ENCODE measurements at regions not wholly inside any gene's neighbourhood (a gene's known extent, or its start where the extent isn't known, plus 50 kb on each side); places are given as distances from the start of the nearest gene placed in this dataset.
"Not testable (repeated sequence)": the region's sequence is repeated elsewhere in the genome, so short reads cannot be mapped to it uniquely, and the experiment has no call there.

DNA sequence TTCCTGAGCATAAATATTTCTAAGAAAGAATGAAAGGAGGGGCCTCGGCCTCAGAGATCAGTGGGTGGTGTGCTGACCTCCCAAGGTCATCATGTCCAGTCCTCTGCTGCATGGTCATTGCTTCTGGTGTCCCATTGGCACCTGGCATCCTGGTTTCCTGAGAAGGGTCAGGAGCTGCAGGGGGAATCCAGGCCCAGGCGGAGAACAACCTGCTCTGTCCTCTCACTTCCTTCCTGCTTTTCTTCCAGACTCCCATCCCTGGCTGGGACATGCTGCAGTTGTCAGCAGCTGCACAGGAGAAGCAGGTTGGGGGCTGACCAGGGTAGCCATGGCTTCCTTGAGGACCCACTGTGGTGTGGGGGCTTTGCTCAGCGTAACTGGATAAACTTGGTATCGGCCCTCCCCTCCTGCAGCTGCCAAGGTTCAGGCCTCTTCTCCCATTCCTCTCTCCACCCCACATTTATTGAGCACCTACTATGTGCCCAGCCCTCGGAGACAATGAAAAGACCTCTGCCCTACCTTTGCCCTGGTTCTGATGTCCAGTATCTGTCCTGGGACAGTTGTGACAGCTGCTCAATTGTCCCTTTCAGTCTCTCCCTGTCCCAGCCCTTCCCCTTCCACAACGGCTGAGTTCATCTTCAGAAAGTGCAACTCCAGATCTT, 155.2 kb downstream of the CEBPB start:
- DNase-seq: no peak

DNA sequence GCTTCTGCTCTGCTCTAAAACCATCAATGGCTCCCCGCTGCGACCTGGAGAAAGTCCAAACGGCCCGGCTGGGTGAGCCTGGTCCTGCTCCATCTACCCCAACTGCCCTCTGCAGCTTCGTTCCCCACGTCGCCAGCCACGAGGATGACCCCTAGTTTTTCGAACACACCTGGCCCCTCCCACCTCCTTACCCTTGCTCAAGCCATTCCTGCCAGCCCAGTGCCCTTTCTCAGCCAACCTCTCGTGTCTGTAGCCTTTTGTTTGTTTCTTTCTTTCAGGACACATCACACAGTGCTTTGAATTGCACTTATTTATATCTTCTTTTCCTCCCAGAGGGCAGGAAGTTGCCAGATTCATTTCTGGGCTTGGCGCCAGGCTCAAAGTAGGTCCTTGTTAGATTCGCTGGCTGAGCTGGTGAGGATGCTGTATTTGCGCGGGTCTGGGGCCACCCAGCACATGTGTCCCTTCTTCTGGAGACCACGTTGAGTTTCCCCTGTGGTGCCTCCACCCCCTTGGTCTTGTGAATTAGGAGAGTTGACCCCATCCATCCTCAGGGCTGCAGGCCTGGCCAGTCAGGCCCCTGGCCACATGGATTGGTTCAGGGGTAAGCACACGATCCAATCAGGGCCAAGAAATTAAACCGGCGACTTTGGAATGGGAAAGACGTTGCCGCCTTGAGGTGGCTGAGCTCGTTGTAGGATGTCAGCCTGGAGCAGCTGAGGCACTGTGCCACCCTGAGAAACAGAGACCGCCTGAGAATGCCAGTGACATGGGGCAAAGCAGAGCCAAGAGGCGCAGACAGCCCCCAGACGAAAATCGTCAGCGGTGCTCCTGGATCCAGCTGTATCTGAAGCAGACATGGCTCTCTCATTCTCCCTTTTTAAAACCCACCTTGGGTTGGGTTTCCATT, 156.0 kb downstream of the CEBPB start:
- no peak for DNase-seq

DNA sequence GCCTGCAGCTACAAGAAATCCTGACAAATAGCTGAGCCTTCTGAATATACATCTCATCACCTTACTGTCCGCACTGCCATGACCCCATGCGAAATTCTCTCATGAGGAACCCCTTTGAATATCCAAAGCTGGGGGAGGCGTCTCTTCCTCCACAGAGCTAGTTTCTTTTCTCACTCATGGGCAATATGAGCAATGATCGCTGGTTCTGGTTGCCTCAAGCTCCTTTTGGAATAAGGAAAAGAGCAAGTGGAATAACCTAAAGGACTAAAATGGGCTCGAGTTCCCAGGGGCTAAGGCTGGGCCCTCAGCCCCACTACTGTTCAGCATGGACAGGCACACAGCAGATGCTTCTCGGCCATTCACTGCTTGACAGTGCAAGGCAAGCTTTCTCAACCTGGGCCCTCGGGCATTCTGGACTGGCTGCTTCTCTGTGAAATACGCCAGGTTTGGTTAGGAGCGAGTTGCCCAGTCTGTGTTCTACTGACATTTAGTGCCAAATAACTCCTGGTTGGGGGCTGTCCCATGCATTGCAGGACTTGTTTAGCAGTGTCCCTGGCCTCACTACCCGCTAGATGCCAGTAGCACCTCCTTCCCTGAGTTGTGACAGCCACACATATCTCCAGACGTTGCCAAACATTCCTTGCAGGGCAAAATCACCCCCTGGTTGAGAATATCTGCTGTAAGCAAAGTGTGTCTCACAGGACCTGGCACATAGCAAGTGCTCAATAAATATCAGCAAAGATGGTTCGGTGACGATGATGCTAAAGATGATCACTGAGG, 156.8 kb downstream of the CEBPB start:
- DNase-seq: no peak

DNA sequence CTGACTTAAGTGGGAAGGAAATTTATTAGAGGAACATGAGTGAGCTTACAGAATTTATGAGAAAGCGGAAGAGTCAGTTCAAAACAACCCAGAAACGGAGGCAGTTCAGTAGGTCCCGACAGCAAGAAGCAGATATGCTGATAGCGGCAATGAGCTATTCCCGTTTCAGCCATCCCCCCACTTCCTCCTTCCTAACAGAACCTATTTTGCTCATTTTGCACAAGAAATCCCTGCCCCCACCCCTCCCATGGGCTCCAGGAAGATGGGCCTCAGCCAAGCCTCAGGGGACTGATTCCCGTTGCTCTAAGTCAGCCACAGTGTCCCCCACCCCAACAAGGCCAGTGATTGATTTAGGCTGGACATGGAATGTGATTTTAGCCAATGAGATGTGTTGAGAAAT, 157.5 kb downstream of the CEBPB start:
- no peak for DNase-seq

DNA sequence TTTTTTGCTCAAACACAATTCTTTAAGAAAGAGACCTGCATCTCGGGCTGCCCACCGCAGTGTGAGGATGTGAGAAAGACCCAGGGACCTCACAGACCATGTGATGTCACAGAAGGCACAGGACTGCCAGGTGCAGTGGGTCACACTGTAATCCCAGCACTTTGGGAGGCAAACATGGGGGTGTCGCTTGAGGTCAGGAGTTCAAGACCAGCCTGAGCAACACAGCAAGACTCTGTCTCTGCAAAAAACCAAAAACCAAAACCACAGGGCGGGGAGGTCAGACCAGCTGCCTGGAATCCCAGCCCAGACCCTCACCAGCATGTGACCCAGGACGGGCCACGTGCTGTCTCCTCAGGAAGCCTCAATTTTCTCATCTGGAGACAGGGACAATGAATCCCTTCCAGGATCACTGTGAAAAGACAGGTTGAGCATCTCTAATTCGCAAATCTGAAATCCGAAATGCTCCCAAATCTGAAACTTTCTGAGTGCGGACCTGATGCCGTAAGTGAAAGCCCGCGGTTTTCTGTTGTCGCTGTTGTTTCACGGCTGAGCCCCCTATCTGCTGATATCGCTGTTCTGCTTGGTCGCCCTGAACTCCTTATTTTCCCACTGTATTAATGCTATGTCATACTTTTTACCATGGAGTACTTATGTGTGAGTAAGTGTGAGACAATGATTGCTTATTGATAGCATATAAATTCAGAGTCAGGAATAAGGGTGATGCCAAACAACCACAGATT, 159.5 kb upstream of the PTPN1 start:
- DNase-seq: no peak

DNA sequence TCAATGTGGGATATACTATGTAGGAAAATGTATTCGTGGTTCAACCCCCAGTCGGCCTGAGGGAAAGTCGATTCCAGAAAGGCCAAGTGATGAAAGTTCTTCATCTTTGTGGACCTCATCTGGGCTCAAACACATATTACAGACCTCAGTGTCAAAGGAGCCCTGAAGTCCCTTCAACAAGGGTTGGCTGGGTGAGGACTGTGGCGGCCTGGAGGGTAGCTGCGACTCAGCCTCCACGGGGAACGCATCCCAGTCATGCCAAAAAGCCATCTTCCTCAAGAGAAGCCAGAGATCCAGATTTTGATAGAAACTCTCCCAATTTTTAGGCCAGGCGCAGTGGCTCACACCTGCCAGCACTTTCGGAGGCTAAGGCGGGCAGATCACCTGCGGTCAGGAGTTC, 158.6 kb upstream of the PTPN1 start:
- no peak for DNase-seq

DNA sequence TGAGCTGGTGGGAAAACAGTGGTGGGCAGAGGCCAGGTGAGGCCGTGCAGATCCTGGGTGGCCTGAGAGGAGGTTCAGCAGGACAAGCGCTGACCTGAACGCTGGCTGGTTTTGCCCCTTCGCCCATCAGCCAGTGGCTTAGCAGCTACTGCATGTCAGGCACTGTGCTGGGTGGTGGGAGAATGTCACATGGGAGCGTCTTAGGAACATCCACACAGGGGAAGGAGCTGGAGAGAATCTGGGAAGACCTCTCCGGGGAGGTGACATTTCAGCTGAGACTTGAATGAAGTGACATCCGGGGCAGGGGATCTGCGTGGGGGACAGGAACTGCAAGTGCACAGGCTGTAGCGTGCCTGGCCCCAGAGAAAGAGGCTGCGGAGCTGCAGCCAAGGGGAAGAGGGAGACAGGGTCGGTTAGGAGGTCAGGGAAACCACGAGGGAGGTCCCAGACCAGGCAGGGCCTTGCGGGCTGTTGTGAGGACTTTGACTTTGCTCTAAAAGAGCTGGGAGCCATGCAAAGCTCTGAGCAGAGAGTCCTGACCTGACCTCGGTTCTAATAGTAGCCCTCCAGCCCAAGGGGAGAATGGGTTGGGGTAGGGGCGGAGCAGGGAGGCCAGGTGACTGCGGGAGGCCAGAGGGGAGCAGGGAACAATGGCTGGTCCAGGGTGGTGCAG, 156.8 kb upstream of the PTPN1 start:
- DNase-seq: no peak

DNA sequence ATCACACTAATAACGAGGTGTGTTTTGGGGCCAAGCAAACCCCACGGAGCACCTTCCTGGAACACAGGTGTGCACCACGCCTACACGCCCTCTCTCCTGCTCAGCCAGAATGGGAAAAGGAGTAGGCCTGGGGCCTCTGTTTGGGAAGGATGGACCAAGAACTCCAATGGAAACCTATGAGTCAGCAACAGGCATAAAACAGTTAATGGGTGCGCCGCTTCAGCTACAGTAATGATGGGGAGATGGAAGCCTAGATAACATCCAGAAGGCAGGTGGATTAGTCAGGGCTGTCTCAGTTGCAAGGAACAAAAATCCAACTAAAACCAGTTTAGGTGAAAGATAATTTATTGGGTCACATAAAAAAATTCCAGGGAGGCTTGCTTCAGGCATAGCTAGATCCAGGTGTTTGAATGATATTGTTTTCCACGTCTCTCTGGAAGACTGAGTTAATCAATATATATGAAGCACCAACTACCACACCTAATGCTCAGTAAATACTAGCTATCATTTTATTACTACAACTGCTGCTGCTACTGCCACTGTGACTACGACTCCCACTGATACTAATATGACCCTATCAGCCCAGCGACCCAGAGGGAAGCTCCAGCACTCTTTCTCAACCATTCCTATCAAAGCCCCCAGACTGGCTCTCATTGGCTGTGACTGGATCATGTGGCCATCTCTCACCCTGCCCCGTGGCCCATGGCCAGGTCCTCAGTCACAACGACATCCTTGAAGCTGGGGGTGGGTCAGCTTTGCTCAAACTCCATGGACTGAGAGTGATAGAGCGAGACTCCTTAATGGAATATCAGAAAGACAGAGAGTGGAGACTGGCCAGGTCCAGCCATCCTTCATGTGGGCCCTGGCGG, 155.2 kb upstream of the PTPN1 start:
- DNase-seq: no peak

DNA sequence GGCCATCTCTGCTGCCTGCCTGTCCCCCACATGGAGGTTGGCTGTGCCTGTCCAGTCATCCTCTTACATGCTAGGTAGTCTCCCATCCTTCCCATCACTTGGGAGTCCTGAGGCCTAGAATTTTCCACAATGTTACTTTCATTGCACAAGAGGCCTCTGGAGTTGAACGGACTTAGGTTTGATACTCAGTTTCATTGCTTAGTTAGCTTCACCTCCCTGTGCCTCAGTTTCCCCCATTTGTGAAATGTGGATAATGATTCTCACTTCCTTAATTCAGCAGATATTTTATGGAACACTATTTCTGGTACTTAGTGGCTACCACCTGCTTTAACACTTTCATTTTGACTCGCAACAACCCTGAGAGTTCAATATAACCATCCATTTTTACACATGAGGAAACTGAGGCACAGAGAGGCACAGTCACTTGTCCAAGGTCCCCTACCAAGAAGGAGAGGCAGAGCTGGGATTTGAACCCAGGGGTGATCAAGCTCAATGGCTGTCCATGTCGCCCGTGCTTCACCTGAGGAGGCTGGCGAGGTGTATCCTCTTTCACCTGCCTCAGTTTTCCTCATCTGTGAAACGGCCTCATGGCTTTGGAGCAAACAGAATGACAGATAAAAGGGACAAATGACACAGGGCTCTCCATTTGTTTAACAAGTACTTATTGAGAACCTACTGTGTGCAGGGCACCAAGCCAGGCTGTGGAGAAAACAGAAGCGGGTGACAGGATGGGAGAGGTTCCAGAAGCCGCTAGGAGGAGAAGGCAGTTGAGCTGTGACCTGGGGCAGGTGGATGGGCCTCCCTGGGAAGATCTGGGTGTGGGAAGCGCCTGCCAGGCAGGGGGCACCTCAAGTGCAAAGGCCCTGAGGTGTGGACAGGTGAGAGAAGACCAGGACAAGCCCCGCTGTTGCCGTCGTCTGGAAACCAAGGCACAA, 154.3 kb upstream of the PTPN1 start:
- DNase-seq: no peak

DNA sequence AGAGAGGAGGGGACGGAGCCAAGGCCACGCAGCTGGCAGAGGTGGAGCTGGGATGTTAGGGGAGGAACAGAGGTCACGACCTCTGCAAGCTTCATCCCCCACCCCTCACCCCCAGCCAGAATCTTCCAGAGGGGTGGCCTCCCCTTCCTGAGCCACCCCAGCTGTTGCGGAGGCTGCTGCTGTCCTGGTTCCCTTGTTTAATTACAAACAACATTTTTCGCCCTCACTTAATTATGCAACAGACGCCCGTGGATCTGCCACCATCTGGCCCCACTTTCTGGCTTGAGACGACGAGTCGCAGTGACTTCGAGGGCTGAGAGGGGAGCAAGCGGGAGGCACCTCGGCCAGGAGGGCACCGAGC, 153.7 kb upstream of the PTPN1 start:
- DNase-seq: no peak

DNA sequence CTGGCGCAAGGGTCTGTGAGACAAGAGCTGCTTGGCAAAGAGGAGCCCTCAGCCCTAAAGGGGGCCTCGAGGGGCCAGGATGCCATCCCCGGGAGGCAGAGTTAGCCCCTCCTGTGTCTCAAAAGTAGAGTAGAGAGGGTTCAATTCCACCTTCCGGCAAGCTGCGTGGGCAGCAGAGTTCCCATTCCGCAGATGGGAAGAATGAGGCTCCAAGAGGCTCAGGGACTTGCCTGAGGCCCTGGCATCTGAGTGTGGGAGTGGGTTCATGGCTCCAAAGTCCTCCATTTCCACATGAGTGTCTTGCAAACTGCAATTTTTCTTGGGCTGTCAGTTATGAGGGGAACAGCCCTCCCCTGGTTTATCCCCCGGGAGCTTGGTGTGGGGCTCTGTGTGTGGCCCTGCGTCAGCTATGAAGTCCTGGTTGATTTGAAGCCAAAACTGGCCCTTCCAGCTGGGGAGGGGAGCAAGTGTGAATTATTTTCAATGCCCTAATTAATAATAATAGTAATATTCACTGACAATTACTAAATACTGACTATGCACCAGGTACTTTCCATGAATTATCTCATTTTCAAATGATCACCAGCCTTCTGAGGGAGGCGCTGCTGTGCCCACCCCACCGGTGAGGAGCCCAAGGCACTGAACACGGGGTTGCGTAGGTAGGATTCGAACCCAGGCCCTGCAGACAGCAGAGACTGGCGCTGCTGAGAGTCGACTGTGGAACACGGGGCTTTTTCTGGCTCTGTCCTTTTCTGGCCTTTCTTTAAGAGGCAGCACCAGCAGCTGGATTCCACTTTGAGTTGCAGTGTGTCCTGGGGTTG, 153.0 kb upstream of the PTPN1 start:
- no peak for DNase-seq

DNA sequence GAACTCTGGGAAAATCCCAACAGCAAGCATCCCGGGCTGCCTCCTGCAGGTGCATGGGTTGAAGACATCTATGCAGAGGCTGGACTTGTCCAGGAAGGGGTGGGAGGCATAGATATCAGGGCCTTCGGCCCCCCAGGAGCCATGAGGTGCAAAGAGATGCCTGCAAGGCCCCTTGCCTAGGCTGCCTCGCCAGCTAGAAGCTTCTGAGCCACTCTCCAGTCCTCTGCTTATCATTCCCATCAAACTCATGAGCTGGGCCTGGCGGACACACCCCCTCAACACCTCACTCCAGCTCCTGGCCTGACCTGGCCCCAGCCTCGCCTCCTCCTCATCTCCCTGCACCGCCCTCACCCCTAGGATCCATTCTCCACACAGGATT, 152.4 kb upstream of the PTPN1 start:
- DNase-seq: no peak

DNA sequence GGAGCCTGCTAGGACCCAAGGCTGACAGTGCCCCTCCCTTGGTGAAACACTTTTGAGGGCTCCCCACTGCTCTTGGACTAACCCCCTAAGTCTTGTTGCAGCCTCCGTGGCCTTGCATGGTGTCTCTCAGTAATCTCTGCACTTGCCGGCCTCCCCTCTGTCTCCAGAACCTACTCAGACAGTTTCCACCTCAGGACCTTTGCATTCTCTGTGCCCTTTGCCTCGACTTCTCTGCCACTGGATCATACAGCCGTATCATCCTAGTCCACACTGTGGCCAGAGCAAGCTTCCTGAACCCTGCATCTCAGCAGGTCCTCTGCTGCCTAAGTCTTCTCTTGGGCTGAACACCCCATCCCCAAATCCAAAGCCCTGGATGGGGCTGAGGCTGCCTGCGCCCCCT, 152.0 kb upstream of the PTPN1 start:
- no peak for DNase-seq

DNA sequence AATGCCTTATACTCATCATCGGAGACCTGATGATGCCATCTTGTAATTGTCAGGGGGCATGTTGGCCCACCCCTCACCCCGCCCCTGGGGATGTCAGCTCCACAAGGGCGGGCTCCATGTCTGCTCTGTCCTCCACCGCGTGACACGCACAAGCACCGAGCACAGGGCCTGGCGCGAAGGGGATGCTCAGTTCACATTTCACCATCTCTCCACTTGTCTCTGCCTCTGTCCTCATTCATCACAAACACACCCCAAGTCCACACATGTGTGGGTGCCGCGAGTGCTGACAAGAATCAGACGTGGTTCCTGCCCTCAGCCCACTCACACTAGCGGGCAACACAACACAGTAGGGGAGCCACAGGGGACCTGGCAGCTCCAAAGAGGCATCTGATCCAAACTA, 151.2 kb upstream of the PTPN1 start:
- no peak for DNase-seq

DNA sequence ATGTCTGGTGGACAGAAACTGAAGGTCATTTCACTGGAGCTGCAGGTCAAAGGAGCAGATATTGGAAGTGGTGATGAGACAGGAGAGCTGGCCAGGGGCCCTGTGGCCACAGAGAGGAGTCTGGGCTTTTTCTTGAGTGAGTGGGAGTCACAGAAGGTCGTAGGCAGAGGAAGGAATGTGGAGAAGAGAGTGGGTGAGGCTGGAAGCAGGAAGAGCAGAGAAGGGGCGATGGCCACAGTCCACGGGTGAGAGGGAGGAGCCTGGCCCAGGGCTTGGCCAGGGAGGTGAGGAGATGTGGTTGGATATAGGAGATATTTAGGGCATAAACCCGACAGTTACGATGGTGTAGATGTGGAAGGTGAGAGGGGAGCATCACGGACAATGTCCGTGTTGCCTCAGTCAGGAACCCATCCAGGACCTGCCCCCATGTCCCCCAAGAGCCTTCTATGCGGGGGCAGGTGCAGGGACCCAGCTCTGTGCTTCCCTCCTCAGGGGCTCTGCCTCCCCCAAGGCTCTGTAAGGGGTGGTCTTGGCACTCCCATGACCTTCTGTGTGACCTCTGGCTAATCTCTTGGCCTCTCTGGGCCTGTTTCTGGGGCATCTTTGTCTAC, 150.5 kb upstream of the PTPN1 start:
- no peak for DNase-seq

DNA sequence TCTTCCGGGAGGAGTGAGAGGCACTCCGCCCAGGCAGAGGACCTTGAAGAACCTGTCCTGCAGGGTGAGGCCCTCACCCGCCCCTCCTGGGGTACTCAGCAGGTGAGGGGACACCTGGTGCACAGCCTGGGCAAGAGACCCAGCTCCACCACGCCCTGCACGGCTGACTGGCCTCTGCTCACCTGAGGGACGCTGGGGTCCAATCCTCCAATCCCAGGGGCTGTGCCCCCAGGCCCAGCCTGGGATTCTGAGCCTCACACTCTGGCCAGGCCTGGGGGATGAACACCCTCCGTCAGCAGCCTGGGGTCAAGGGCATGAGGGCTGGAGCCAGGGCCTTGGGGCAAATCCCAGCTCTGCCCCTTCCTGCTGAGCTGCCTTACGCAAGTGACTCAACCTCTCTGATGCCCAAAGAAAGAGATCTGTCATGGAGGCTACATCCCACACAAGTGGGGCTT, 149.9 kb upstream of the PTPN1 start:
- DNase-seq: no peak

DNA sequence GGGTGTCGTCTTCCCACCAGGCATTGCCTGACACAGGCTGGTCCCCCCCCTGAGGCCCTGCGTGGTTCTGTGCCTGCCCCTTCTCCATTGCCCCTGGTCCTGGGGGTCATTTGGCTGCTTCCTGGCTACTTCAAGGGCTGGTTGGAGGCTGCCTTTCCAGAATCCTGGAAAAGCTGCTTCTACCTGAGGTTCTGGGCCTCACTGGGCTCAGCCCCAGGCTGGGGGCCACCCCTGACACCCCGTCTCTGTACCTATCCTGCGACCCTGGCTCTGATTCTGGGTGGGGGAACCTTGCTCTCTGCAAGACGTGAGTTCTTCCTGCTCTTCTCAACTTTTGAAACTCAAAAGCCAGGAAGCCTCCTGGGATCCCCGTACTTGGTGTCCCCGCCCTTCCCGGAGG, 149.3 kb upstream of the PTPN1 start:
- DNase-seq: no peak

DNA sequence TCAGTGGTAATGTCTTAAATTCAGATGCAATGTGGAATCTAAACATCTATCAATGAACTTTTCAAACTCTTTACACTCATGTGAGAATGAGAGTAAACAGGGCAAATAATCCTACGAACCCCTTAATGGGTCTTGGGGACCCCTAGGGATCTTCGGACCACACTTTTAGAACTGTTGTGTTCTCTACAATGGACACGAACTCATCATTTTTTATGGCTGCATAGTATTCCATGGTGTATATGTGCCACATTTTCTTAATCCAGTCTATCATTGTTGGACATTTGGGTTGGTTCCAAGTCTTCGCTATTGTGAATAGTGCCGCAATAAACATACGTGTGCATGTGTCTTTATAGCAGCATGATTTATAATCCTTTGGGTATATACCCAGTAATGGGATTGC, 148.0 kb upstream of the PTPN1 start:
- DNase-seq: not testable (repeated sequence)

DNA sequence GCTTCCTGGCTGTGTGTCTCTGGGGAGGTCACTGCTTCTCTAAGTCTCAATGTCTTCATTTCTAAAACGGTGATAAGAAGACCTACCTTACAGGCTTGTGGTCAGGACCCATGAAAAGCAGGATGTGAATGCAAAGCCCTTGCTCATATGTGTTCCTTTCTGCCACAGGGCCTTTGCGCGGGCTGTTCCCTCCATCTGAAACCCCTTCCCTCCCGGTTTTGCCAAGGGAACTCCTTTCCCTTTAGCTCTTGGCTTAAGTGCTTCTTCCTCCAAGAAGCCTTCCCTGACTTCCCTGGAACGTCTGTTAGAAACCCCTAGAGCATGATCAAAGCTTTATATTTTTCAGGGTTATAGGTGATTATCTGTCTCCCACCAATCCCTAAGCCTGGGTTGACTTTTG, 147.2 kb upstream of the PTPN1 start:
- DNase-seq: no peak
